H4 (cell line): ENCODE measurements at regions not wholly inside any gene's neighbourhood (a gene's known extent, or its start where the extent isn't known, plus 50 kb on each side); places are given as distances from the start of the nearest gene placed in this dataset.
A peak's percentile ranks its signal among the peaks of the same experiment; 100 is the strongest.
"Not testable (repeated sequence)": the region's sequence is repeated elsewhere in the genome, so short reads cannot be mapped to it uniquely, and the experiment has no call there.

Experiments
- DNase-seq: peaks from one replicate; pipeline ENCODE4 v3.0.0-alpha.2; 2015; ENCODE audit warnings: low spot score

DNA sequence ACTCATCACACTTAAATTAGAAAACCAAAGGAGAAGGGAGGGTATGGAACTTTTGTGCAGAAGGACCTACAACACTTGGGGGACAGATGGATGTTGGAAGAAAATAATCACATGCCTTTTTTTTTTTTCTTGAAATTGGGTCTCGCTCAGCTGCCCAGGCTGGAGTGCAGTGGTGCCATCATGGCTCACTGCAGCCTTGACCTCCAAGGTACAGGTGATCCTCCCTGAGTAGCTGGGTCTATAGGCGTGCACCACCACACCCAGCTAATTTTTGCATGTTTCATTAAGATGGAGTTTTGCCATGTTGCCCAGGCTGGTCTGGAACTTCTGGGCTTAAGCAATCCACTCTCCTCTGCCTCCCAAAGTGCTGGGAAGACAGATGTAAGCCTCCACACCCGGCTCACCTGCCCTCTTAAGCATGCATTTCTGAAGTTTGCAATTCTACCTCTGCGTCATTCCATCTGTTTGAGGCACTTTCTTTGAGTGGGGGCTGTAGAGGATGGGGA lies 370.8 kb upstream of the JARID2 start:
- DNase-seq: no peak

DNA sequence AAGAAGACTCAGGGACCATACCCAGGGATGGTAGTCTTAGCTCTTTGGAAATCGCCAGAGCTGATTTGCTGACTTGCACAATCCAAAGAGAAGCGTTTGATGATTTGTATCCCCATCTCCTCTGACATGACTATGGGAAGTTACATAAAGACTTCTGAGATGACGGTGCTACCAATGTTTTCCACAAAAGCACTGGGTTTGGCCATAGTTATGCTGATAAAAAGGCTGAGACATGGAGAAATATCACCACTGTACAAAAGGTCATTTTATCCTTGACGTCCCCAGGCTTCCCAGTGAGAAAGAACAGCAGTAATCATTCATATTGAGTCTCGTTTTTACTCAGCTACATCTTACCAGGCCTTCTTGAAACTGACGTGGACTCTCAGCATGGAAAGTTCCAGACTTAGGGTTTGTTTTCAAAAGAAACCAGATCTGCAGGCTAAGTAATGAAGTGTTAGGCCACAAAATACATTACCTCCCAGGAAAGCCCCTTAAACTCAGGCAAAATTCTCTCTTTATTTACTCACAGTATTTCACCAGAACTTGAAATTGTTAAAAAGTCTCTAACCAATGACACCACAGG lies 370.3 kb upstream of the JARID2 start:
- DNase-seq: no peak

DNA sequence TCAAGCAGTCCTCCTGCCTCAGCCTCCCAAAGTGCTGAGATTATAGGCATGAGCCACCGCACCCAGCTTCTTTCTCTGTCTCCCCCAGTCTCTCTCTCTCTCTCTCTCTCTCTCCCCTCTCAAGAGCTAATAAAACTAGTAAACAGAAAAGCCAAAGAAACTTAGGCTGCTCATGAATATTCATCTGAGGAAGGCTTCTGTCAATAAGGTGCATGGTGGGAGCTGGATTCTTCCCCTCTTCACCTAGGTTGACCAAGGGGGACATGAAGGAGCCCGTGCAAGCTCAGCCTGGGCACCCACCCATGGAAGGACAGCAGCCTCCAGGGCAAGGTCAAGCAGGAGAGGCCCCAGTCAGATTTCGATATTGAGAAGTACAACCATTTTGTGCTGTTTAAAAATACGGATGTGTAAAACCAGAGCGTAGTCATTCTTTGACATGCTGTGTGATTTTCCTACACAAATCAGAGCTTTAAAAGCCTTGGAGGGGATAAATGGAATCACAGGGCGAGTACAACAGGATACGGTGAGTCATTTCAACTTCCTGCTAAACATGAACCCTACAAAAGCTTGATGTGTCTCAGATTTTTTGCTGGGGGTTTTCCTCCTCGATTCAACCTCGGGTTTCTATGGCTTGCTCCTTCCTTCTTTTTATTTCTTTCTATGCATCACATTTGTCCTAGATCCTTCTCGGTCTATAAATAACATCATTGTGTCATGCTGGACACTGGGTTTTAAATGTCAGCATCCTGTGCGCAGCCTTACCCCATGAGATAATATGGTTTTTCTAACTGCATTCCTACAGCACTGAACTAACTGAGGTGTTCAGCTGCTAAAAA lies 368.9 kb upstream of the JARID2 start:
- DNase-seq: peak; percentile 76

DNA sequence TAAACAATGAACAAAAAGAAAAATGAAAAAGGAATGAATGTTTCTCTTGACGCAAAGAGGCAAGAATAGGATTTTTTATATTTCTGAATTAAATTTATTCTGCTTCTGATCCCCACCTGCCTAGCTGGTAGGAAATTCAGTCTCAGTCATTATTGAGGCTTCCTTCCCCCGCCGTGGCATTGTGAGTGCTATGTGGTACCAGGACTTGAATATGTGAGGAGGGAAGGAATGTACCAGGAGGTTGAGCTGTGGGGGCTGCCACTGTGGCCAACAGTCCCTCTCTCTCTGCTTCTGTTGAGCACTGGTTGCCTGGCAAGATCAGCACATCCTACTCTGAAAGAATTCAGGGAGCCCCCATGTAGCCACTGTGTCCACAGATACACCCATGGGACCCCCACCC lies 368.1 kb upstream of the JARID2 start:
- DNase-seq: no peak

DNA sequence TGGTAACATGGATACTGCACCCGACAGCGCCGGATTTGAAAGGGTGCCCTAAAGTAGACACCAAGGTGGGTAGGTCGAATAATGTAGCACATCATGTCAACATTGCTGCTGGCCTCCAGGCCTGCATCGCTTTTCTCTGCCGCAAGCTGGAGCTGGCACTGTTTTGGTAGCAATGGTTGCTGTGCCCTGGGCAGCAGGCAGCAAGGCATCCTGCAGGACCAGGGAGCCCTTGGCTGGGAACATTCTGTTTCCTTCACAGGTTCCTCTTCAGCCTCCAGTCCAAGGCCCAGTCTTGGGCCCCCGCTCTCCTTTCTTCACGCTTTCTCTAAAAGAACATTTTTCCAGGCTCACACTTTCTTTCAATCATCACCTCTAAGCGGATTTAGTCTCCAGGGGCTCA lies 365.8 kb upstream of the JARID2 start:
- no peak for DNase-seq

DNA sequence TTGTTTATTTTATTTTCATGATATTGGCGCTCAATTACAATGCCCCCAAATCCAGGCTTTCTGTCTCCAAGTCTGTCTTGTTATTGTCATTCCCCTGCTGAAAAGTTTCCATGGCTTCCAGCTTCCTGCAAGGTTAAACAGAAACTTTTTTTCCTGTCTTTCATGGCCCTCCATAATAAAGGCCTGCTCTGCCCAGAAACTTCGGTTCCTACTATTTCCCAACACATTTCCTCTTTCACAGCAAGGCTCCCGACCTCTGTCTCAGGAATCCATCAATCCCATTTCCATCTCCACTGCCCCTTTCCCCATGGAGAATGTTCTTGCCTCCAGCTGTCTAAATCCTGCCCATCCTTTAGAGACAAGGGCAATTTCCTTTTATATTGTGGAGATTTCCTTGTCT lies 365.2 kb upstream of the JARID2 start:
- no peak for DNase-seq

DNA sequence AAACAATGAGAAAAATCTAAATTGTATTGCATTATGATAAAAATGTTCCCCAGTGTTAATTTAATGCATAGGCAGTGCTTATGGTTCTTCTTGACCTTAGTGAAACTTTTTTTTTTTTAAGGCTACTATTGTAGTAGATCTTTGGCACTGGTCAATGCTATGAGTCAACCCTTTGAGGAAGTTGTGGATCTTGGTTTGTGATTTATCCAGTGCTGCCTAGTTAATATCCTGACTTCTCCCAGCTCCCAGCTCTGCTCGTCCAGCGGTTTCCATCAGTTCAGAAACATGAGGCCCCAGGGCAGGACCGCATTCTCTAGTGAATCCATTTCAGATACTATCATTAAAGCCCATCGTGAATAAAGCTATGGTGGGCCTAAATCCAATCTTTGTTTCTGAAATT lies 364.5 kb upstream of the JARID2 start:
- DNase-seq: peak; percentile 43

DNA sequence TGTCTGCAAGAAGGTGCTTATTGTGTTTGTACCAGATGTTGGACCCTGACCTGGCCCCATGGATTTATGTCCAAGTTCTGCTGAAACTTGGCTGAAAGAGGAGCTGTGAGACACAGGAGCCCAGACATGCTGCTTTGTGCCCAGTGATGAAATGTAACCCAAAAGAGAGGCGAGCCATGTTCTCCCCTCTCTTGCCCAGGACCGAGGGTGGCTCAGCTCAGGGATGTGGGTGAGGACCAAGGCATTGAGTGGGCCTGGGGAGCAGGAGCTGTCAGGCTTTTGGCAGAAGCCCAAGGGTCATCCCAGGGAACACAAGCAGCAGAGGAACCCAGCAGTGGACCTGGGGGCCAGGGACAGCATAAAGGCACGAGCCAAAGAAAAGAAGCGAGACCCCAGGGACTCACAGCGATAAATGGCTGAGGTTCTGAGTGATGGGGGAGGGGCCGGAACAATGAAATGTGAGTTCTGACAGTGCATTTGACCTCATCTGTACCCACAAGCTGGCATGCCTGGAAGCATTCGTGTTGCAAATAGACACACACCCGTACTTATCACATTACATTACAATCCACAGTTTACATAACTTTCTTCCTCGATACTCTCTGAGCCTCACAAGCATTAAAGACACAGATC lies 363.4 kb upstream of the JARID2 start:
- peak; percentile 76 for DNase-seq

DNA sequence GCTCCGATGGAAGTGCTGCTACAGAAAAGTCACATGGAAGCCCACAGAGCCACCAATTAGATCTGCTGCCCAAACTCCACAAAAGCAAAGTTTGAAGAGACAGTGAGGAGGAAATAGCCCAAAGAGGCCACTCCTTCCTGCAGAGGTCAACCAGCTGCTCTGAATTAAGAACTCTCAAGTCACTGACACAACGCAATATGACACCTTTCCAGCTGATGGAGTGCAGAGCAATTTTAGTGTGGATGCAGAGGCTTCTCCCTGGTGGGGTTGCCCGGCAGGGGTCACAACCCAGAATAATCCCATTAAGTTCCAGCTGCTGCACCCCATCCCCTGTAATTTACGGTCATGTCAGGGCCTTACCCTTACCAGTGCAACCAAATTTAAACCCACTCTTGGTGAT lies 361.9 kb upstream of the JARID2 start:
- DNase-seq: peak; percentile 31

DNA sequence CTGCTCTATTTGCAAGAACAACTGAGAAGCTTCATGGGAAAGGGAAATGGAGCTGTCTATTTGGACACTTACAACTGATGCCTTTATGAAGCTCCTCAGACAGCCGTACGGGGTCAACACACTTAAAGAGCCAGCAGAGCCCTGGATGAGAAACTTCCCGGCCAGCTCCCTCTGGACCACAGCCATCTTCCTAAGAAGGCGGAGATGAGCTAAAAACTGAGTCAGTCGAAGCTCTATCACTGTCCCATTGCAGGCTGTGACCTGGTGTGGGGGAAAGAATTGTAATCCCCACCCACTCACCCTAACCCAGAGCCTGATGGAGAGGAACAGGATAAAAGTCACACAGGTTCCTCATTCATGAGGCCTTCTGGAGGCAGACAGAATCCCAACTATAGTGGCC lies 360.4 kb upstream of the JARID2 start:
- no peak for DNase-seq

DNA sequence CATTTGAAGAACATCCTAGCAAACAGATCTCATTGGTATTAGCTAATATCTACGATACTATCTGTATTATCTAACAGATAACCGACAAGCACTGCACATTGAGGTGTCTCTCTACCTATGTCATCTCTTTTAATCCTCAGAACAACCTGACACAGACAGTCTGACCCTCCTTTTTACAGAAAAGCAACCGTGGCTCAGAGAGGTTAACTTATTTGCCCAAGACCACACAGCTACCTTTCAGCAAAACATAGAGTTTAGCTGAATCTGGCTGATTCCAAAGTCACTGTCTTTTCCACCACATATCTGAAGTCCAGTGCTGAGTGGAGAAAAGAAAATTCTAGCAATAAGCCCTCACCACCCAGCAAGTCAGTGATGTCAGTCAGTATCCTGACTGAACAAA lies 358.7 kb upstream of the JARID2 start:
- DNase-seq: no peak

DNA sequence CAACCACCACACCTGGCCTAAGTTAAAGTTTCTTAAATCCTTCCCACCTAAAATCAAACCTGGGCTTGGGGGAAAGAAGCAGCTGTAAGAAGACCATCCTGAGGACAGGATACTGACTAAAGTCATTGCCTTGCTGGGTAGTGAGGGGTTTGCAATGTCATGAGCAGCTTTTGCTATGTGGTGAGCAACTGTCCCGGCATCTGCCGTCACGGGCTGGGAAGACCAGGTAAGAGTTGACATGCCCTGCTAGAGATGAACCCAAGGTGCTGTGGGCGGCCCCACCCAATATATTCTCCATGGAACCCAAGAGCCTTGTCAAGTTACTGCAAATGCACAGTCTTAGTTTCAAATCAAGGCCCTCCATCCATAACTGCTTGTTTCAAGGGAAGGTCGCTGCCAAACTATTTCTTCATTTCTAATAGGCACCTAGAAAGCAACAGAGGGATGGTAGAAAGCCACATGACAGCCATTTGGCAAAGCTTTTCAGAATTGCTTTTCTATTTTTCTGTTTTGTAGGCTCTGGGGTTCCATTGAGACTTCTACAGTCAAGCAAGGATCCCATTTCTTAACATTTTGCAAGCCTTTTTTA lies 357.8 kb upstream of the JARID2 start:
- DNase-seq: no peak

DNA sequence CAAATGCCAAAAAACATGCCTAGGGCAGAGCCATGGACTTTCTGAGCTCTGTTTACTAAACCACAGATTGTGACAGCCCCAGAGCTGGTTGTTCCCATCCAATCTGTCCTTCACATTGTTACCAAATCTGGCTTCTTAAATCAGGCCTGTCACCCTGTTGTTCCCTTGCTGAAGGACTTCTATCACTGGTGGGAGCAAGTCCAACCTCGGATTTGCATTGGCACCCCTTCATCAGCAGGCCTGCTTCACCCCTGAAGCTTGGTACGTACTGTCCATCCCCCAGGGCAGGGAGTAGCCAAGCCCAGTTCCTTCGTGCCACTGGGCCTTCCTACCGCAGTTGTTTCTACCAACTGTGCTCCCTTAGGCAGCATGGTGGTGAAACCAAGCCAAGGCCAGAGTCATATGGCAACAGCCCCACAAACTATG lies 357.3 kb upstream of the JARID2 start:
- no peak for DNase-seq

DNA sequence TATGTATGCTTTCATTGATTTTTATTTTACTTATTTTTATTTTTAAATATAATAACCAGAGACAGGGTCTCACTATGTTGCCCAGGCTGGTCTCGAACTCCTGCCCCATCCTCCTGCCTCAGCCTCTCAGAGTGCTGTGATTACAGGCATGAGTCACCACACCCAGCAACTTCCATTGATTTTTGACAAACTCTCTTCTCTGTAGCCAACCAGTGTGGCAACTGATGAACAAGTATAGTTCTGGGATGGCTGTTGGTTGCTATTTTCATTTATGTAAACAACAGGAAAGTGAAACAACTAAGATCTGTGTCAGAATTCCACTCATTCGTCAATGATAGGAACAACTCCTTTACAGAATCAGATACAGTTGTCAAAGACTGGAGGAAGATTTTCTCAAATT lies 356.7 kb upstream of the JARID2 start:
- no peak for DNase-seq

DNA sequence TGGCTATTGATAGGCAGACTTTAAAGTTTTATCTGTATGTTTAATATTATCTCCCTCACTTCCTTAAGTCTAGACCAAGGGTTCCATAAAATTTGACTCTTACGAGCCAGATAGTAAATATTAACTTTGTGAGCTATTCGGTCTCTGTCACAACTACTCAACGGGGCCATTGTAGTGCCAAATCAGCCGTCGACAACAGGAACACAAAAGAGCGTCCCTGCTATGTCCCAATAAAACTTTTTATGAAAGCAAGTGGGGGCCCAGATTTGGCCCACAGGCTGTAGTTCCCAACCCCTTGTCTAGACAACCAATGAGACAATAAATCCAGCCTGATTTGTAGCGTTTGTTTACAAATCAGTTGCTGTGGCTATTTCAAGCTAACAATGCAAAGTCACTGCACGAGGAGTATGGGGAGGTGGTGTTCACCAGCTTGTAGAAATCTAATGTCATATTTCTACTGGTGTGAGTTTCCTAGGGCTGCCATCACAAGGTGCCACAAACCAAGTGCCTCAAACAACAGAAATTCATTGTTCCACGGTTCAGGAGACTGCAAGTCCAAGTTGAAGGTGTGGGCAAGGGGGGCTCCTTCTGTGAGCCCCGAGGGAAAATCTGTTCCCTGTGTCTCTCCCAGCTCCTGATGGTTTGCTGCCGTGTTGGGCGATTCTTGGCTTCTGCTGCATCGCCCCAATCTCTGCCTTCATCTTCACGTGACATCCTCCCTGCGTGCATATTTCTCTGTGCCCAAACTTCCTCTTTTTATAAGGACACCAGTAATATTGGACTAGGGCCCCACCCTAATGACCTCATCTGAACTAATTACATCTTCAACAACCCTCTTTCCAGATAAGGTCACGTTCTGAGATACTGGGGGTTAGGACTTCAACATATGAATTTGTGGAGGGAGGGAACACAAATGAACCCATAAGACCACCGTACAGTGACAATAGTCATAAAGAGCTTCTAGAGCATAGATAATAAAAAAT lies 356.0 kb upstream of the JARID2 start:
- DNase-seq: no peak

DNA sequence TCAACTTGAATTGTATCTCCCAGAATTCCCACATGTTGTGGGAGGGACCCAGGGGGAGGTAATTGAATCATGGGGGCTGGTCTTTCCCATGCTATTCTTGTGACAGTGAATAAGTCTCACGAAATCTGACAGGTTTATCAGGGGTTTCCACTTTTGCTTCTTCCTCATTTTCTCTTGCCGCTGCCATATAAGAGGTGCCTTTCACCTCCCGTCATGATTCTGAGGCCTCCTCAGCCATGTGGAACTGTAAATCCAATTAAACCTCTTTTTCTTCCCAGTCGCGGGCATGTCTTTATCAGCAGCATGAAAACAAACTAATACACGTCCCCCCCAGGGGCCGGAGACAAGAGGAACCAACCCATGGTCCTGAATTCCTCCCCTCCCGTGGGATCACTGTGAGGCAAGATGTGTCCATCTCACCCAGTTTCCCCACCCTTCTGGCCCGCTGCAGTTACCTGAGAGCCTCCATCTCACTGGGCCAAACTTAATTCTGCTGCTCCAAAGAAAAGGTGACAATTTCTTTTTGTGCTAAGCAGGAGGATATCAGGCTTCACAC lies 354.0 kb upstream of the JARID2 start:
- DNase-seq: not testable (repeated sequence)

DNA sequence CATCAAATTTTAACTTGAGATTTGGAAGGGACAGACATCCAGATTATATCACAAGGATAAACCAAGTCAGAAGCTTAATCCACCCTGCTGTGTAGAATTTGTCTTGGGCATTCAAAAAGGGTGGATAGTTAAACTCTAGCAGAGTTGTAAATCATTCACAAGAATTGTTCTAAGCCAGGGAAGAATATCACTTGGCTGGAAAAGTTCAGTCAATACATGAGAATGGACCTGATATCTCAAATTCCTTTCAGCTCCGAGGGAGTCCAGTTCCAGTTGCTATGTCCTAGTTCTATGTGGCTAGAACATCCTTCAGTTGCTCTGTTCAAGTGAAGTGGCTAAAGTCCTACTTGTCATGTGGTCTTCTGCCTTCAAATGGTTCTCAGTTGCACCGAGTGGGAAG lies 351.8 kb upstream of the JARID2 start:
- no peak for DNase-seq

DNA sequence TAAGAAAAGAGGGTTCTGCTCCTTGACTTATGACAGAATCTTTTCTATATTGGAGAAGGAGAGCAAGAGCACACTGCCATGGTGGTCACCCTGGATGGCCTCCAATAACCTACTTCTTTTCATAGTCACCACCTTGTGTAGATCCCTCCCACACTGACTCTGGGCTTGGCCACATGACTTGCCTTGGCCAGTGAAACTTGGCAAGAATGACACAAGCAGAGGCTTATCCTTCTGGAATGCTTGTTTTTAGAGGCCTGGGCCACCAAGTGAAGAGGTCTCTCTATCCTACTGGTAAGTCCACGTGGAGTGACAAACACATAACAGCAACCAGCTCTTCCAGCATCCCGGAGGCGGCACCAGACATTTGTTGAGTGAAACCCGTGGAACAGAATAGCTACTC lies 349.4 kb upstream of the JARID2 start:
- DNase-seq: no peak

DNA sequence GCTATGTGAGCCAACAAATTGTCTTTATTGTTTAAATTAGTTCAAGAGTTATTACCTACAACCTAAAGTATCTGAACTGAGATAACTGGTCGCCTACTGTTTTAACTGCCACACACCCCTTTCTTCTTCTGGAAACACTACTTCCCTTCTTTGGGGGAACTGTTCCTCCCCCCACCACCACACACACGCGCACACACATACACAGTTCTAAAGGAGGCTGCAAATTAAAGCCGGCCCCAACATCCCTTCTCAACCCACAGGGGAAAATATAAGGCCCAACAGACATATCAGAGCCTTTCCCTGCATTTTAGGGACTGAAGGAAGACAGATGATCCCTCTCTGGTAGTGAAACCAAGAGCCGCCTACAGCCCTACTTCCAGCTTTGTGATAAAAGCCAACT lies 348.0 kb upstream of the JARID2 start:
- DNase-seq: no peak

DNA sequence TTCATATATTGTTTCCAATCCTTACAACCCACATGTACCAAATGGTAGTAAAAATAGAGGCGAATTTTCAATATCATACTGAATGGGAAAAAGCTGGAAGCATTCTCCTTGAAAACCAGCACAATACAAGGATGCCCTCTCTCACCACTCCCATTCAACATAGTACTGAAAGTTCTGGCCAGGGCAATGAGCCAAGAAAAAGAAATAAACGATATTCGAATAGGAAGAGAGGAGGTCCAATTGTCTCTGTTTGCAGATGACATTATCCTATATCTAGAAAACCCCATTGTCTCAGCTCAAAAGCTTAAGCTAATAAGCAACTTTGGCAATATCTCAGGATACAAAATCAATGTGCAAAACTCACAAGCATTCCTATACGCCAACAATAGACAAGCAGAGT lies 346.4 kb upstream of the JARID2 start:
- not testable (repeated sequence) for DNase-seq

DNA sequence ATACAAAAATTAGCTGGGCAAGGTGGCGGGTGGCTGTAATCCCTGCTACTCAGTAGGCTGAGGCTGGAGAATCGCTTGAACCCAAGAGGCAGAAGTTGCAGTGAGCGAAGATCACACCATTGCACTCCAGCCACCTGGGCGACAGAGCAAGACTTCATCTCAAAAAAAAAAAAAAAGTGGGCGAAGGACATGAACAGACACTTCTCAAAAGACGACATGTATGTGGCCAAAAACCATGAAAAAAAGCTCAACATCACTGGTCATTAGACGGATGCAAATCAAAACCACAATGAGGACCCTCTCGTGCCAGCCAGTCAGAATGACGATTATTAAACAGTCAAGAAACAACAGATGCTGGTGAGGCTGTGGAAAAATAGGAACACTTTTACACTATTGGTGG lies 344.9 kb upstream of the JARID2 start:
- DNase-seq: no peak
